ENCODE measurements at regions not wholly inside any gene's neighbourhood (a gene's known extent, or its start where the extent isn't known, plus 50 kb on each side); places are given as distances from the start of the nearest gene placed in this dataset.

DNA sequence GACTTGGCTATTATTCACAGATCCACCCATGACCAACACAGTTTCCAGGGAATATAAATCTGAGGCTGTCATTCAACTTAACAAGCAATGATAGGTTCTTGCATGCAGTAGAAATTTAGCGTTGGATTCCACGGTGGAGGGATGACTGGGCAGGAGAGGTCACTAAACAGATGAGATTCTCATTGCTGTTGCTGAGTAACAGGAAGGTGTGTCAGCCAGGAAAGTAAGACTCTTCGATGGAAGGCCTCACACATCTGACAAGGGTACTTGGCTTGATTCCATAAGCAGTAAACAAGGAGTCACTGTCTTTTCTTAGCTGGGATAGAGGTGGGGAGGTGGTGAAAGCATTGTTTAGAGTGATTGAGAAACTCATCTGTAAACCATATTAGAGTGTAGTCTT lies 1152.0 kb downstream of the SORCS3 start:
- WGBS = 35% methylated on average over 3 of the region's 3 CpGs
- no peaks in the 10 kb centered on the region for H3K27me3 ChIP-seq

DNA sequence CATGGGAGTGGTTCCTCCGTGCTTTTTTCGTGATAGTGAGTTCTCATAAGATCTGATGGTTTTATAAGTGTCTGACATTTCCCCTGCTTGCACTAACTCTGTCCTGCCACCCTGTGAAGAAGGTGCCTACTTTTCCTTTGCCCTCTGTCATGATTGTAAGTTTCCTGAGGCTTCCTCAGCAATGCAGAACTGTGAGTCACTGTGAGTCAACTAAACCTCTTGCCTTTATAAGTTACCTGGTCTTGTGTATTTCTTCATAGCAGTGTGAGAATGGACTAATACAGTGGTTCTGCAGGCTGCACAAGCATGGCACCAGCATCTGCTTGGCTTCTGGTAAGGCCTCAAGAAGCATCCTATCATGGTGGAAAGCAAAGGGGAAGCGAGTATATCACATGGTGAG lies 1144.6 kb downstream of the SORCS3 start:
- TF ChIP-seq POLR2A (IDR thresholded peaks at IDR 0.05) (no peak), EP300 (IDR thresholded peaks at IDR 0.05) (no peak)
- TF ChIP-seq, protein P1, sequence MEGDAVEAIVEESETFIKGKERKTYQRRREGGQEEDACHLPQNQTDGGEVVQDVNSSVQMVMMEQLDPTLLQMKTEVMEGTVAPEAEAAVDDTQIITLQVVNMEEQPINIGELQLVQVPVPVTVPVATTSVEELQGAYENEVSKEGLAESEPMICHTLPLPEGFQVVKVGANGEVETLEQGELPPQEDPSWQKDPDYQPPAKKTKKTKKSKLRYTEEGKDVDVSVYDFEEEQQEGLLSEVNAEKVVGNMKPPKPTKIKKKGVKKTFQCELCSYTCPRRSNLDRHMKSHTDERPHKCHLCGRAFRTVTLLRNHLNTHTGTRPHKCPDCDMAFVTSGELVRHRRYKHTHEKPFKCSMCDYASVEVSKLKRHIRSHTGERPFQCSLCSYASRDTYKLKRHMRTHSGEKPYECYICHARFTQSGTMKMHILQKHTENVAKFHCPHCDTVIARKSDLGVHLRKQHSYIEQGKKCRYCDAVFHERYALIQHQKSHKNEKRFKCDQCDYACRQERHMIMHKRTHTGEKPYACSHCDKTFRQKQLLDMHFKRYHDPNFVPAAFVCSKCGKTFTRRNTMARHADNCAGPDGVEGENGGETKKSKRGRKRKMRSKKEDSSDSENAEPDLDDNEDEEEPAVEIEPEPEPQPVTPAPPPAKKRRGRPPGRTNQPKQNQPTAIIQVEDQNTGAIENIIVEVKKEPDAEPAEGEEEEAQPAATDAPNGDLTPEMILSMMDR (IDR thresholded peaks at IDR 0.05) = no peak
- no peak for DNase-seq (ENCODE audit: low spot score in 2 of 2)
- 57% methylated on average over 3 of the region's 3 CpGs for WGBS
- Histone ChIP-seq H3K36me3 (no peaks in the 10 kb centered on the region), H3K9me3 (no peaks in the 10 kb centered on the region), H3K4me1 (no peaks in the 10 kb centered on the region), H3K27me3 (no peaks in the 10 kb centered on the region), H3K4me3 (no peak overlapping the region), H3K27ac (no peak overlapping the region)

More for the DNA sequence above, 1152.0 kb downstream of the SORCS3 start:
- no peak for TF ChIP-seq EP300 (IDR thresholded peaks at IDR 0.05)
- TF ChIP-seq POLR2A (IDR thresholded peaks at IDR 0.05) = no peak
- TF ChIP-seq, protein P1 (IDR thresholded peaks at IDR 0.05) = no peak
- no peak for TF ChIP-seq POLR2AphosphoS5 (IDR thresholded peaks at IDR 0.05)
- Histone ChIP-seq H3K27ac (no peak overlapping the region), H3K4me1 (no peaks in the 10 kb centered on the region), H3K36me3 (no peaks in the 10 kb centered on the region), H3K4me3 (no peak overlapping the region), H3K9me3 (no peaks in the 10 kb centered on the region)
- DNase-seq (ENCODE audit: low spot score in 2 of 2) = no peak

GRCh38 chr10:105783936-105784483 lies 1142.9 kb downstream of the SORCS3 start:
- no peak overlapping the region for H3K4me3 ChIP-seq
- no peaks in the 10 kb centered on the region for H3K4me1 ChIP-seq
- H3K9me3 ChIP-seq = no peaks in the 10 kb centered on the region
- 67% methylated on average over 6 of the region's 7 CpGs for WGBS
- no peaks in the 10 kb centered on the region for H3K36me3 ChIP-seq
- no peak for DNase-seq (ENCODE audit: low spot score in 2 of 2)
- TF ChIP-seq POLR2A (IDR thresholded peaks at IDR 0.05) (no peak), POLR2AphosphoS5 (IDR thresholded peaks at IDR 0.05) (no peak), EP300 (IDR thresholded peaks at IDR 0.05) (no peak)
- TF ChIP-seq, protein P1 (IDR thresholded peaks at IDR 0.05) = no peak
- H3K27ac ChIP-seq = no peak overlapping the region
- H3K27me3 ChIP-seq = no peaks in the 10 kb centered on the region

- DNase-seq (ENCODE audit: low spot score in 2 of 2) = no peak
- 36% methylated on average over 1 of the region's 1 CpG for WGBS
- Histone ChIP-seq H3K9me3 (no peaks in the 10 kb centered on the region), H3K27me3 (no peaks in the 10 kb centered on the region), H3K4me3 (no peak overlapping the region), H3K36me3 (no peaks in the 10 kb centered on the region), H3K27ac (no peak overlapping the region), H3K4me1 (no peaks in the 10 kb centered on the region)
- TF ChIP-seq, protein P1 (IDR thresholded peaks at IDR 0.05) = no peak
- TF ChIP-seq POLR2A (IDR thresholded peaks at IDR 0.05) (no peak), POLR2AphosphoS5 (IDR thresholded peaks at IDR 0.05) (no peak), EP300 (IDR thresholded peaks at IDR 0.05) (no peak)
Measured at GRCh38 chr10:105774881-105775280, 1133.8 kb downstream of the SORCS3 start.

- H3K4me1 ChIP-seq = no peaks in the 10 kb centered on the region
- 19% methylated on average over 2 of the region's 2 CpGs for WGBS
- no peak for DNase-seq (ENCODE audit: low spot score in 2 of 2)
Measured at GRCh38 chr10:105774351-105774750, 1133.3 kb downstream of the SORCS3 start.

More at GRCh38 chr10:105774351-105774750, 1133.3 kb downstream of the SORCS3 start:
- H3K4me3 ChIP-seq = no peak overlapping the region
- H3K27me3 ChIP-seq = no peaks in the 10 kb centered on the region
- TF ChIP-seq POLR2A (IDR thresholded peaks at IDR 0.05) (no peak), EP300 (IDR thresholded peaks at IDR 0.05) (no peak), POLR2AphosphoS5 (IDR thresholded peaks at IDR 0.05) (no peak)
- TF ChIP-seq, protein P1 (IDR thresholded peaks at IDR 0.05) = no peak
- no peak overlapping the region for H3K27ac ChIP-seq
- H3K9me3 ChIP-seq = no peaks in the 10 kb centered on the region
- H3K36me3 ChIP-seq = no peaks in the 10 kb centered on the region

All from suprapubic skin (tissue), 4 donors.